SU-DHL-6 (cell line): ENCODE measurements at regions not wholly inside any gene's neighbourhood (a gene's known extent, or its start where the extent isn't known, plus 50 kb on each side); places are given as distances from the start of the nearest gene placed in this dataset.
"Not testable (repeated sequence)": the region's sequence is repeated elsewhere in the genome, so short reads cannot be mapped to it uniquely, and the experiment has no call there.

Experiments
- H2AFZ ChIP-seq: fragments of 200-600 bp; sonication (generic); 2 replicates; pipeline ENCODE4 v1.6.1; 2014; ENCODE audit warnings: low read depth, mild to moderate bottlenecking, moderate library complexity, mixed read lengths, antibody characterized with exemption, low read length; ENCODE audit not compliant: severe bottlenecking
- H3F3A ChIP-seq: fragments of 200-600 bp; shearing (Covaris generic); 2 replicates; pipeline ENCODE4 v1.6.0; 2016; ENCODE audit warnings: antibody characterized with exemption, mild to moderate bottlenecking; ENCODE audit not compliant: insufficient read depth
- H3K27ac ChIP-seq: fragments of 200-600 bp; sonication (generic); 2 replicates; pipeline ENCODE4 v1.5.1; 2016; ENCODE audit warnings: low read depth, mild to moderate bottlenecking, low read length, moderate library complexity, mixed read lengths
- H3K27me3 ChIP-seq: fragments of 200-600 bp; sonication (generic), shearing (Covaris generic); 2 replicates; pipeline ENCODE4 v1.6.0; 2014; ENCODE audit warnings: mild to moderate bottlenecking, low read length
- H3K36me3 ChIP-seq: fragments of 200-600 bp; sonication (generic); 2 replicates; pipeline ENCODE4 v1.6.1; 2014; ENCODE audit warnings: mild to moderate bottlenecking, low read length, mixed read lengths
- H3K4me2 ChIP-seq: fragments of 300-600, 200-600 bp; shearing (Covaris generic), sonication (generic); 2 replicates; pipeline ENCODE4 v1.6.0; 2014; ENCODE audit warnings: low read length, low read depth, mild to moderate bottlenecking; ENCODE audit not compliant: poor library complexity, severe bottlenecking
- H3K4me3 ChIP-seq: fragments of 200-600 bp; sonication (generic); 2 replicates; pipeline ENCODE4 v1.5.1; 2014; ENCODE audit warnings: antibody characterized with exemption, low read length, mild to moderate bottlenecking, mixed read lengths; ENCODE audit not compliant: insufficient read depth, poor library complexity, severe bottlenecking
- H3K79me2 ChIP-seq: fragments of 200-600 bp; sonication (generic); 2 replicates; pipeline ENCODE4 v1.6.1; 2014; ENCODE audit warnings: mild to moderate bottlenecking, low read length, moderate library complexity; ENCODE audit not compliant: insufficient read depth
- H3K9ac ChIP-seq: fragments of 200-600 bp; sonication (generic); 2 replicates; pipeline ENCODE4 v1.7.0; 2014; ENCODE audit warnings: mild to moderate bottlenecking, low read length
- H3K9me2 ChIP-seq: fragments of 200-600 bp; sonication (generic); replicated peaks from 2 replicates; pipeline ENCODE4 v1.6.1; 2014; ENCODE audit warnings: low read length; ENCODE audit not compliant: insufficient read depth
- H3K9me3 ChIP-seq: fragments of 200-600 bp; sonication (generic); 2 replicates; pipeline ENCODE4 v1.6.1; 2014; ENCODE audit warnings: low read length, mixed read lengths; ENCODE audit not compliant: insufficient read depth
- H4K20me1 ChIP-seq: fragments of 200-600 bp; sonication (generic); 2 replicates; pipeline ENCODE4 v1.6.1; 2014; ENCODE audit warnings: low read depth, mild to moderate bottlenecking, antibody characterized with exemption, low read length, moderate library complexity, mixed read lengths
- CTCF ChIP-seq: fragments of 200-600 bp; sonication (generic); IDR thresholded peaks from one replicate; pipeline ENCODE4 v1.5.1; 2017; ENCODE audit warnings: antibody characterized with exemption, mild to moderate bottlenecking, low read length, moderate library complexity; ENCODE audit not compliant: insufficient read depth, poor library complexity, severe bottlenecking
- EZH2phosphoT487 ChIP-seq: fragments of 200-600 bp; sonication (generic), shearing (Covaris generic); conservative IDR thresholded peaks from 2 replicates; pipeline ENCODE4 v1.6.1; 2018; ENCODE audit warnings: mild to moderate bottlenecking, antibody characterized with exemption, low read length, moderate library complexity, mixed read lengths

- H3K9me2 ChIP-seq = no peaks in the 10 kb centered on the region
- no peaks in the 10 kb centered on the region for H3K36me3 ChIP-seq
- no peak overlapping the region for H3K4me2 ChIP-seq
- no peak overlapping the region for H3K9ac ChIP-seq
- no peaks in the 10 kb centered on the region for H3K27me3 ChIP-seq
- no peaks in the 10 kb centered on the region for H3K79me2 ChIP-seq
- H3F3A ChIP-seq = no peaks in the 10 kb centered on the region
- H3K4me3 ChIP-seq = no peak overlapping the region
- H3K9me3 ChIP-seq = no peaks in the 10 kb centered on the region
- H4K20me1 ChIP-seq = no peaks in the 10 kb centered on the region
- H3K27ac ChIP-seq = no peak overlapping the region
- no peak overlapping the region for H2AFZ ChIP-seq
- TF ChIP-seq EZH2phosphoT487 = no peak
- TF ChIP-seq CTCF = no peak
Measured at GRCh38 chr13:60273971-60274527, 110.3 kb upstream of the DIAPH3 start.

GRCh38 chr13:60274655-60275054 lies 110.9 kb upstream of the DIAPH3 start:
- Histone ChIP-seq H3K9ac (no peak overlapping the region), H3K36me3 (no peaks in the 10 kb centered on the region), H3K4me2 (no peak overlapping the region), H3K79me2 (no peaks in the 10 kb centered on the region), H3K9me2 (no peaks in the 10 kb centered on the region), H3F3A (no peaks in the 10 kb centered on the region), H4K20me1 (no peaks in the 10 kb centered on the region), H2AFZ (no peak overlapping the region), H3K27me3 (no peaks in the 10 kb centered on the region), H3K4me3 (no peak overlapping the region), H3K9me3 (no peaks in the 10 kb centered on the region), H3K27ac (no peak overlapping the region)
- TF ChIP-seq EZH2phosphoT487 (no peak), CTCF (no peak)

GRCh38 chr13:60275208-60275607 lies 111.5 kb upstream of the DIAPH3 start:
- Histone ChIP-seq H3K79me2 (no peaks in the 10 kb centered on the region), H3K9ac (no peak overlapping the region), H4K20me1 (no peaks in the 10 kb centered on the region), H3K9me2 (no peaks in the 10 kb centered on the region), H3K9me3 (no peaks in the 10 kb centered on the region), H3F3A (no peaks in the 10 kb centered on the region), H2AFZ (no peak overlapping the region), H3K36me3 (no peaks in the 10 kb centered on the region), H3K4me2 (no peak overlapping the region), H3K27me3 (no peaks in the 10 kb centered on the region), H3K4me3 (no peak overlapping the region), H3K27ac (no peak overlapping the region)
- TF ChIP-seq CTCF = no peak

- H3K9ac ChIP-seq, H3K4me3 ChIP-seq, H4K20me1 ChIP-seq, H3K4me2 ChIP-seq, H3K79me2 ChIP-seq, H3F3A ChIP-seq, H3K9me3 ChIP-seq, H3K27ac ChIP-seq, H2AFZ ChIP-seq, H3K27me3 ChIP-seq, H3K36me3 ChIP-seq, H3K9me2 ChIP-seq: not testable (repeated sequence)
Measured at GRCh38 chr13:60280524-60280923, 116.5 kb upstream of the TDRD3 start.
